ENCODE measurements at regions not wholly inside any gene's neighbourhood (a gene's known extent, or its start where the extent isn't known, plus 50 kb on each side); places are given as distances from the start of the nearest gene placed in this dataset.

DNA sequence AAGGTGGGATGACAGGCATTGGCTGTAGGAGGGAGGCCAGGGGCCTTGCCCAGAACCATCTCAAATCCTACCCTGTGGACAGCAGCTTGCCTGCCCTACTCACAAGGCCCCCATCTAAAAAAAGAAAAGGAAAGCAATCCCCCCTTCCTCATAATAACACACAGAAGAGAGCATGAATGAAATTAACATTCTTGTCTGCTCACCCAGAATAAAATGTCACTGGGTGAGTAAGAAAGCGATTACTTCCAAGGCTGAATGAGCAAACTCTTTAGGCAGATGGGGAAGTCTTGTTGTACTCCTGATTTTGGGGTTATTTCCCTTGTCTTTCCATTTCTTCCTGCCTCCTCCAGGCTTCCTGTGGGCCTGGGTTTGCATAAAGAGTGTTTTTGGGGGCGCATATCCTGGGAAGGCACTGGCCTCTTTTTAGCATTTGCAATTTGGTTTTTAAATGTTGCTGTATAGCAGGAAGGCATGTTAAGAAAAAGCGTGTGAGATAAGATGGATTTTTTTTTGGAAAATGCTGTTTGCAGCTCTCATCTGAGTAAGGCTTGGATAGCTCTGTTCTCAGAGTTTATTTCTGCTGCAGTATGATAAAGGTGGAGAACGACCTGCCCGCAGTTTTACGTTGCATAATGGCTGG, 248.3 kb upstream of the GATB start:
- no peak for TF ChIP-seq TAF1 (IDR thresholded peaks at IDR 0.05; ENCODE audit: low read depth, low read length)
- TF ChIP-seq POLR2AphosphoS5 (IDR thresholded peaks at IDR 0.05; ENCODE audit: low read depth, low read length), result no peak
- no peak for TF ChIP-seq POU2F2 (IDR thresholded peaks at IDR 0.05; ENCODE audit: low read depth, low read length)
- TF ChIP-seq PAX5 (IDR thresholded peaks at IDR 0.05; ENCODE audit: insufficient read depth, low read length, severe bottlenecking), result no peak
- TF ChIP-seq POLR2A (IDR thresholded peaks at IDR 0.05; ENCODE audit: low read depth, low read length), result no peak
- TF ChIP-seq SPI1 (IDR thresholded peaks at IDR 0.05; ENCODE audit: low read depth, low read length), result no peak
- DNase-seq (ENCODE audit: insufficient read length, low spot score) (no peak), FAIRE-seq (no peak)

- TF ChIP-seq PAX5 (IDR thresholded peaks at IDR 0.05; ENCODE audit: insufficient read depth, low read length, severe bottlenecking), result no peak
- TF ChIP-seq POU2F2 (IDR thresholded peaks at IDR 0.05; ENCODE audit: low read depth, low read length), result no peak
- TF ChIP-seq TAF1 (IDR thresholded peaks at IDR 0.05; ENCODE audit: low read depth, low read length), result no peak
- TF ChIP-seq SPI1 (IDR thresholded peaks at IDR 0.05; ENCODE audit: low read depth, low read length), result no peak
- no peak for TF ChIP-seq POLR2AphosphoS5 (IDR thresholded peaks at IDR 0.05; ENCODE audit: low read depth, low read length)
- no peak for TF ChIP-seq POLR2A (IDR thresholded peaks at IDR 0.05; ENCODE audit: low read depth, low read length)
- FAIRE-seq (no peak), DNase-seq (ENCODE audit: insufficient read length, low spot score) (no peak)
These were observed 246.3 kb upstream of the GATB start for GRCh38 chr4:152007111-152007510.

- no peak for TF ChIP-seq PAX5 (IDR thresholded peaks at IDR 0.05; ENCODE audit: insufficient read depth, low read length, severe bottlenecking)
- TF ChIP-seq SPI1 (IDR thresholded peaks at IDR 0.05; ENCODE audit: low read depth, low read length), result no peak
- TF ChIP-seq POLR2AphosphoS5 (IDR thresholded peaks at IDR 0.05; ENCODE audit: low read depth, low read length), result no peak
- no peak for TF ChIP-seq POLR2A (IDR thresholded peaks at IDR 0.05; ENCODE audit: low read depth, low read length)
- no peak for TF ChIP-seq POU2F2 (IDR thresholded peaks at IDR 0.05; ENCODE audit: low read depth, low read length)
- no peak for TF ChIP-seq TAF1 (IDR thresholded peaks at IDR 0.05; ENCODE audit: low read depth, low read length)
- no peak for DNase-seq (ENCODE audit: insufficient read length, low spot score)
- FAIRE-seq, result no peak
These were observed 244.0 kb upstream of the GATB start for GRCh38 chr4:152004801-152005200.

DNA sequence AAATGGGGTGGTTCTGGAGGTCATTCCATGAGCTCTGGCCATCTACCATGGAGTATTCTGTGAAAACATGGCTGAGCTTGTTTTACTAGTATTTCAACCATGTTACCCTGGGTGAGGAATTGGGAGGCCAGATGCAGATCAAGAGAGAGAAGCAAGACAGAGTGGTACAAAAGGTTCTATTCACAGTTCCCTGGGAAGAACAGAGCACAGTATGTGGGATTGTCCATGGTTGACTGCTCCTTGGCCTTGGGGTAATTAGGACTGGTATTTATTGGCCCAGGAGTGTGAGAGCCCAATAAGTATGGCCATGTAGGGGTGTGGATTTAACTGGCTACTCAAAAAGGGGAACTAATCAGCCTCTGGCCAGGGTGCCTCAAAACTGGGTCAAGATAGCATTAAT, 239.7 kb upstream of the GATB start:
- TF ChIP-seq POLR2A (IDR thresholded peaks at IDR 0.05; ENCODE audit: low read depth, low read length) (no peak), POU2F2 (IDR thresholded peaks at IDR 0.05; ENCODE audit: low read depth, low read length) (no peak), PAX5 (IDR thresholded peaks at IDR 0.05; ENCODE audit: insufficient read depth, low read length, severe bottlenecking) (no peak), SPI1 (IDR thresholded peaks at IDR 0.05; ENCODE audit: low read depth, low read length) (no peak), TAF1 (IDR thresholded peaks at IDR 0.05; ENCODE audit: low read depth, low read length) (no peak), POLR2AphosphoS5 (IDR thresholded peaks at IDR 0.05; ENCODE audit: low read depth, low read length) (no peak)
- DNase-seq (ENCODE audit: insufficient read length, low spot score) (no peak), FAIRE-seq (no peak)

GRCh38 chr4:151998723-151999122, 237.9 kb upstream of the GATB start:
- no peak for DNase-seq (ENCODE audit: insufficient read length, low spot score)
- TF ChIP-seq POU2F2 (IDR thresholded peaks at IDR 0.05; ENCODE audit: low read depth, low read length), result no peak
- no peak for TF ChIP-seq TAF1 (IDR thresholded peaks at IDR 0.05; ENCODE audit: low read depth, low read length)
- TF ChIP-seq POLR2A (IDR thresholded peaks at IDR 0.05; ENCODE audit: low read depth, low read length), result no peak
- TF ChIP-seq SPI1 (IDR thresholded peaks at IDR 0.05; ENCODE audit: low read depth, low read length), result no peak
- TF ChIP-seq PAX5 (IDR thresholded peaks at IDR 0.05; ENCODE audit: insufficient read depth, low read length, severe bottlenecking), result no peak
- TF ChIP-seq POLR2AphosphoS5 (IDR thresholded peaks at IDR 0.05; ENCODE audit: low read depth, low read length), result no peak
- no peak for FAIRE-seq

GRCh38 chr4:151997461-151997860, 236.7 kb upstream of the GATB start:
- FAIRE-seq, result no peak

DNA sequence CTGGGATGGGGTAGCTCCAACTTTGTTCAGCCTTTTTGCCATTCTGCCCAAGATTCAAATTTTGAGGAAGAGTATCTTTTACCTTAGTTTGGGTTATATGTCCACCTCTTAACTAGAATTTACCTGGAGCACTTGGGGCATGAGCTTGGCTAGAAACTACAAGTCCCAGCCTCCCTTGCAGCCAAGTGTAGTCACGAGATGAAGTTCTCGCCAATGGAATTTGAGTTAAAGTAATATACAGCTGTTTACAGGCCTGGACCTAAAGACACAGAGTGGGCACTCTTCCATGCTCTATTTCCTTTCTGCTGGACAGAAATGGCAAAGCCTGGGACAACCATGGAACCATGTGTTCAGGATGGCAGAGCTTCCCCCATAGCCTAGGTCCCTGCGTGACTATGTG, 233.6 kb upstream of the GATB start:
- FAIRE-seq (no peak), DNase-seq (ENCODE audit: insufficient read length, low spot score) (no peak)
- TF ChIP-seq POLR2A (IDR thresholded peaks at IDR 0.05; ENCODE audit: low read depth, low read length) (no peak), TAF1 (IDR thresholded peaks at IDR 0.05; ENCODE audit: low read depth, low read length) (no peak), PAX5 (IDR thresholded peaks at IDR 0.05; ENCODE audit: insufficient read depth, low read length, severe bottlenecking) (no peak), POU2F2 (IDR thresholded peaks at IDR 0.05; ENCODE audit: low read depth, low read length) (no peak), SPI1 (IDR thresholded peaks at IDR 0.05; ENCODE audit: low read depth, low read length) (no peak)

More at GRCh38 chr4:151997461-151997860, 236.7 kb upstream of the GATB start:
- TF ChIP-seq SPI1 (IDR thresholded peaks at IDR 0.05; ENCODE audit: low read depth, low read length) (no peak), POLR2AphosphoS5 (IDR thresholded peaks at IDR 0.05; ENCODE audit: low read depth, low read length) (no peak), POU2F2 (IDR thresholded peaks at IDR 0.05; ENCODE audit: low read depth, low read length) (no peak), PAX5 (IDR thresholded peaks at IDR 0.05; ENCODE audit: insufficient read depth, low read length, severe bottlenecking) (no peak), TAF1 (IDR thresholded peaks at IDR 0.05; ENCODE audit: low read depth, low read length) (no peak), POLR2A (IDR thresholded peaks at IDR 0.05; ENCODE audit: low read depth, low read length) (no peak)
- no peak for DNase-seq (ENCODE audit: insufficient read length, low spot score)

- no peak for FAIRE-seq
These were observed 232.7 kb upstream of the GATB start for GRCh38 chr4:151993521-151993920.

GRCh38 chr4:151992332-151993154, 231.7 kb upstream of the GATB start:
- no peak for FAIRE-seq
- no peak for DNase-seq (ENCODE audit: insufficient read length, low spot score)
- no peak for TF ChIP-seq TAF1 (IDR thresholded peaks at IDR 0.05; ENCODE audit: low read depth, low read length)
- no peak for TF ChIP-seq POU2F2 (IDR thresholded peaks at IDR 0.05; ENCODE audit: low read depth, low read length)
- no peak for TF ChIP-seq POLR2A (IDR thresholded peaks at IDR 0.05; ENCODE audit: low read depth, low read length)
- TF ChIP-seq PAX5 (IDR thresholded peaks at IDR 0.05; ENCODE audit: insufficient read depth, low read length, severe bottlenecking), result no peak
- TF ChIP-seq POLR2AphosphoS5 (IDR thresholded peaks at IDR 0.05; ENCODE audit: low read depth, low read length), result no peak
- TF ChIP-seq SPI1 (IDR thresholded peaks at IDR 0.05; ENCODE audit: low read depth, low read length), result no peak

More at GRCh38 chr4:151993521-151993920, 232.7 kb upstream of the GATB start:
- TF ChIP-seq POLR2A (IDR thresholded peaks at IDR 0.05; ENCODE audit: low read depth, low read length) (no peak), PAX5 (IDR thresholded peaks at IDR 0.05; ENCODE audit: insufficient read depth, low read length, severe bottlenecking) (no peak), POU2F2 (IDR thresholded peaks at IDR 0.05; ENCODE audit: low read depth, low read length) (no peak), TAF1 (IDR thresholded peaks at IDR 0.05; ENCODE audit: low read depth, low read length) (no peak), POLR2AphosphoS5 (IDR thresholded peaks at IDR 0.05; ENCODE audit: low read depth, low read length) (no peak), SPI1 (IDR thresholded peaks at IDR 0.05; ENCODE audit: low read depth, low read length) (no peak)
- DNase-seq (ENCODE audit: insufficient read length, low spot score), result no peak

All from GM12891 (cell line).